Astrocyte of the cerebellum (primary cell): ENCODE measurements at regions not wholly inside any gene's neighbourhood (a gene's known extent, or its start where the extent isn't known, plus 50 kb on each side); places are given as distances from the start of the nearest gene placed in this dataset.

ENCODE experiments used
- DNase-seq: peaks from one replicate; pipeline ENCODE4 v3.0.0-alpha.2; 2011; ENCODE audit warnings: low read depth
- H3K4me3 ChIP-seq: 2 replicates; pipeline ENCODE4 v1.5.1; 2011; ENCODE audit warnings: mild to moderate bottlenecking, low read depth, low read length, moderate library complexity
- CTCF ChIP-seq: IDR thresholded peaks from 2 replicates; pipeline ENCODE4 v1.5.1; 2012; ENCODE audit warnings: low read length, low read depth, moderate library complexity, mild to moderate bottlenecking; ENCODE audit errors: missing control alignments
- in situ Hi-C: cut with HindIII; loops from 2 replicates; pipeline ENCODE4 v1.10.0; 2017; ENCODE audit warnings: low sequenced_read_pairs

DNA sequence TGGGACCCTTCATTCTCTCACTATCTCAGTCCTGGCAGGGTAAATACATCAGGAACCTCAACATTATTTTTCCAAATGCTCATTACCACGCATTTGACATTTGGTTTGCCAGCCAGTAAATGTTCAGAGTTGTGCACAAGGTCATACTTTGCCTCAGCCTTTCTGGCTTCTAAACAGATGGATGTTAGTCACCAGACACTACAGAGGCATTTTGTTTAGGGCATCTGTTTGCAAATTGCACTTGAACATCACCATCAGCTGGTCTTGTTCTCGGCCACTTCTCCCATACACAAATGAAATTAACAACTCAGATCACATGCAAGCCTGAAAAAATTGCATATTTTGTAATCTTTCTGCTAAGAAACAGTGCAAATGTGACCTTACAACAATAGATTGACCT, 75.0 kb upstream of the SLC1A1 start:
- no peak for TF ChIP-seq CTCF
- in situ Hi-C loops = loop anchor here (25.0 kb wide), 1 partner anchor 222 kb away; no protein-coding TSS in a partner anchor
- no peak for DNase-seq
- H3K4me3 ChIP-seq = no peak overlapping the region

DNA sequence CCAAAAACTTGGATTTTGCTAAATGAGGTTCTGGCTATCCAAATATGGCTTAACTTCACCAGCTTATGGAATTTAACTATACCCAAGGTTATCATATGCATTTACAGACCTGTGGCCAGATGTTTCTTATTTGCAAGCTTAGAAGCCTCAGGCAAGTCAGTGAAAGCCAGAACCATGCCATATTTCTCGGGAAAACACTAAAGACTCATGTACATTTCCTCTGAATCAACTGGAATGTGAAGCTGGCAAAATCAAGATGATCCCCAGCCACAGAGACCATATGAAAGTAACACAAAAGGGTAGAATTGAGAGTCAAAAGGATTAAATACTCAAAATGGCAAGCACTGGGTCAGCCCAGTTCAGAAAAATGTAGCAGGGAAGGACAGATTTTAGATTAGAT, 76.4 kb upstream of the SLC1A1 start:
- TF ChIP-seq CTCF = no peak
- no peak for DNase-seq
- in situ Hi-C loops = loop anchor here (25.0 kb wide), 1 partner anchor 223 kb away; no protein-coding TSS in a partner anchor
- H3K4me3 ChIP-seq = no peak overlapping the region

DNA sequence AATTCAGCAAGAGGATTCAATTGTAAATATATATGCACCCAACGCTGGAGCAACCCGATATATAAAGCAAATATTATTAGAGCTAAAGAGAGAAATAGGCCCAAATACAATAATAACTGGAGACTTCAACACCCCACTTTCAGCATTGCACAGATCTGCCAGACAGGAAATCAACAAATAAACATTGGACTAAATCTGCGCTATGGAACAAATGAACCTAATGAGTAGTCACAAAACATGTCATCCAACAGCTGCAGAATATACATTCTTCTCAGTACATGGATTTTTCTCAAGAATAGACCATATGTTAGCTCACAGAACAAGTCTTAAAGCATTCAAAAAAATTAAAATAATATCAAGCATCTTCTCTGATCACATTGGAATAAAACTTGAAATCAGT, 86.1 kb upstream of the SLC1A1 start:
- DNase-seq = no peak
- in situ Hi-C loops = loop anchor here (25.0 kb wide), 1 partner anchor 233 kb away; no protein-coding TSS in a partner anchor
- no peak for TF ChIP-seq CTCF
- no peak overlapping the region for H3K4me3 ChIP-seq

DNA sequence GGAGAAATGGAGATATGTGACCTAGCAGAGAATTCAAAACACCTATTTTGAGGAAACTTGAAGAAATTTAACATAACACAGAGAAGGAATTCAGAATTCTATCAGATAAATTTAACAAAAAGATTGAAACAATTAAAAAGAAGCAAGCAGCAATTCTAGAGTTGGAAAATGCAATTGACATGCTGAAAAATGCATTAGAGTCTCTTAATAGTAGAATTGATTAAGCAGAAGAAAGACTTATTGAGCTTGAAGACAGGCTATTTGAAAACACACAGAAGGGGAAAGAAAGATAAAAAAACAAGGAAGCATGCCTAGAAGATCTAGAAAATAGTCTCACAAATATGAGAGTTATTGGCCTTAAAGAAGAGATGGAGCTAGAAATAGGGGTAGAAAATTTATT, 87.8 kb upstream of the SLC1A1 start:
- no peak for DNase-seq
- in situ Hi-C loops = loop anchor here (25.0 kb wide), 1 partner anchor 235 kb away; no protein-coding TSS in a partner anchor
- H3K4me3 ChIP-seq = no peak overlapping the region
- TF ChIP-seq CTCF = no peak

GRCh38 chr9:4400731-4401130, 89.5 kb upstream of the SLC1A1 start:
- H3K4me3 ChIP-seq = no peak overlapping the region
- no peak for DNase-seq
- no peak for TF ChIP-seq CTCF
- in situ Hi-C loops = loop anchor here (25.0 kb wide), 1 partner anchor 237 kb away; no protein-coding TSS in a partner anchor

- TF ChIP-seq CTCF = no peak
- H3K4me3 ChIP-seq = no peak overlapping the region
- no peak for DNase-seq
- in situ Hi-C loops = no loop called here
These were observed 92.4 kb upstream of the SLC1A1 start for GRCh38 chr9:4397917-4398316.
